ENCODE measurements at regions not wholly inside any gene's neighbourhood (a gene's known extent, or its start where the extent isn't known, plus 50 kb on each side); places are given as distances from the start of the nearest gene placed in this dataset.
A peak's percentile ranks its signal among the peaks of the same experiment; 100 is the strongest.

GRCh38 chr6:93784794-93785693 is 365.7 kb upstream of the EPHA7 start:
- TF ChIP-seq POLR2A (IDR thresholded peaks at IDR 0.05) (no peak), CTCF (IDR thresholded peaks at IDR 0.05) (no peak)
- intact Hi-C loops (cut with DNase I; ENCODE audit: low total_unique reads) = no loop called here
- Histone ChIP-seq H3K27me3 (no peaks in the 10 kb centered on the region), H3K4me3 (peak overlapping the region in 1 of 2 donors; percentile 15), H3K9me3 (no peaks in the 10 kb centered on the region), H3K36me3 (ENCODE audit: low read depth, missing control alignments) (no peaks in the 10 kb centered on the region), H3K27ac (peak overlapping the region in 1 of 2 donors; percentile 6), H3K4me1 (peaks cover 3% of the 10 kb centered on the region)
- 42 to 45% methylated on average over 8 of the region's 8 CpGs for WGBS, 2 donors
- no peak for DNase-seq

GRCh38 chr6:93779086-93779841 is 359.9 kb upstream of the EPHA7 start:
- no peaks in the 10 kb centered on the region for H3K4me1 ChIP-seq
- TF ChIP-seq POLR2A (IDR thresholded peaks at IDR 0.05) (no peak), CTCF (IDR thresholded peaks at IDR 0.05) (peak in 1 of 3 experiments; percentile 6)
- intact Hi-C loops (cut with DNase I; ENCODE audit: low total_unique reads) = no loop called here
- DNase-seq = peak; percentile 55
- no peaks in the 10 kb centered on the region for H3K9me3 ChIP-seq
- H3K27me3 ChIP-seq = no peaks in the 10 kb centered on the region
- no peak overlapping the region for H3K4me3 ChIP-seq
- 13 to 23% methylated on average over 12 of the region's 12 CpGs for WGBS, 2 donors
- peak overlapping the region in 1 of 2 donors; percentile 28 for H3K27ac ChIP-seq
- H3K36me3 ChIP-seq (ENCODE audit: low read depth, missing control alignments) = no peaks in the 10 kb centered on the region

- Histone ChIP-seq H3K9me3 (no peaks in the 10 kb centered on the region), H3K36me3 (ENCODE audit: low read depth, missing control alignments) (no peaks in the 10 kb centered on the region), H3K4me1 (no peaks in the 10 kb centered on the region), H3K4me3 (no peak overlapping the region), H3K27ac (no peak overlapping the region), H3K27me3 (no peaks in the 10 kb centered on the region)
- no peak for TF ChIP-seq POLR2A (IDR thresholded peaks at IDR 0.05)
- TF ChIP-seq CTCF (IDR thresholded peaks at IDR 0.05) = no peak
- DNase-seq = no peak
- intact Hi-C loops (cut with DNase I; ENCODE audit: low total_unique reads) = no loop called here
- 90 to 97% methylated on average over 2 of the region's 2 CpGs for WGBS, 2 donors
Observed at GRCh38 chr6:93759190-93759589, 339.8 kb upstream of the EPHA7 start.

- DNase-seq = no peak
- Histone ChIP-seq H3K36me3 (ENCODE audit: low read depth, missing control alignments) (no peaks in the 10 kb centered on the region), H3K27ac (no peak overlapping the region), H3K27me3 (no peaks in the 10 kb centered on the region), H3K9me3 (no peaks in the 10 kb centered on the region), H3K4me1 (no peaks in the 10 kb centered on the region), H3K4me3 (no peak overlapping the region)
- TF ChIP-seq CTCF (IDR thresholded peaks at IDR 0.05) (no peak), POLR2A (IDR thresholded peaks at IDR 0.05) (no peak)
- intact Hi-C loops (cut with DNase I; ENCODE audit: low total_unique reads) = no loop called here
- 52 to 58% methylated on average over 2 of the region's 2 CpGs for WGBS, 2 donors
Observed at GRCh38 chr6:93751969-93752368, 332.6 kb upstream of the EPHA7 start.
